ENCODE measurements at regions not wholly inside any gene's neighbourhood (a gene's known extent, or its start where the extent isn't known, plus 50 kb on each side); places are given as distances from the start of the nearest gene placed in this dataset.

DNA sequence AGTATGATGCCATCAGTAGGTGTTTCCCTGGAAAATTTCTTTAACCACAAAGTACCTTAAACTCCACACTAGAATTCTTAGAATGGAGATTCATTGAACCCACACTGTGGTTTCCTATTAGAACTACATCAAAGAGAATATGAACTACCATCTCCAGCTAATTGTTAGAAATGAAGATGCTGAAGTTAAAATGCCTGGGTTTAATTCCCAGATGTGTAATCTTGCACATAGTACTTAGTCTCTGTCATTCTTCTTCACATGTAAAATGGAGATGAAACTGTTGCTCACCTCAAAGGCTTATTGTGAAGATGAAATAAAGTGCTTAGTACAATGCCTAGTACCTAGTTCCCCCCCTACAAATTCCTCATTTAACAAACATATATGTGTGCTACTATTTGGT is 303.3 kb upstream of the CCNG1 start:
- Histone ChIP-seq H3K4me1 (ENCODE audit: control insufficient read depth, insufficient read depth, low read length) (no peaks in the 10 kb centered on the region), H3K4me2 (ENCODE audit: low read depth, low read length) (no peak overlapping the region), H3K79me1 (ENCODE audit: low read depth in 1 of 2, low read length in 2 of 2) (no peaks in the 10 kb centered on the region), H3K4me3 (ENCODE audit: insufficient read depth, low read depth, low read length) (no peak overlapping the region), H3K14ac (replicated peaks; ENCODE audit: low read depth, low read length) (no peak overlapping the region), H2AK5ac (ENCODE audit: low read depth, low read length) (no peak overlapping the region), H3K56ac (ENCODE audit: extremely low read depth, insufficient read depth, low read length) (no peak overlapping the region), H2BK120ac (ENCODE audit: low read depth, low read length) (no peak overlapping the region), H3K27me3 (ENCODE audit: control insufficient read depth, insufficient read depth, low read length) (no peaks in the 10 kb centered on the region), H3K27ac (ENCODE audit: insufficient read depth, low read length) (no peak overlapping the region), H3K23ac (ENCODE audit: low read depth, low read length) (no peak overlapping the region), H4K91ac (ENCODE audit: insufficient read depth, low read depth, low read length) (no peak overlapping the region), H3K36me3 (ENCODE audit: control insufficient read depth, insufficient read depth, low read length) (no peaks in the 10 kb centered on the region), H3K18ac (ENCODE audit: low read depth, low read length) (no peak overlapping the region), H3K9me3 (ENCODE audit: control insufficient read depth, insufficient read depth, low read length) (peaks cover 3% of the 10 kb centered on the region; the same call in 1 of the 2 replicates), H2BK5ac (ENCODE audit: low read depth, low read length, poor library complexity, severe bottlenecking) (no peak overlapping the region), H2BK20ac (ENCODE audit: low read depth, low read length) (no peak overlapping the region), H3K9ac (ENCODE audit: low read depth, low read length) (no peak overlapping the region), H4K8ac (ENCODE audit: low read depth in 2 of 2, low read length in 2 of 2) (no peak overlapping the region), H2BK15ac (ENCODE audit: low read depth, low read length) (no peak overlapping the region), H3K9me1 (ENCODE audit: insufficient read depth, low read length) (no peaks in the 10 kb centered on the region), H2AK9ac (replicated peaks; ENCODE audit: low read depth, low read length, poor library complexity) (no peak overlapping the region), H2AFZ (replicated peaks; ENCODE audit: low read length, poor library complexity) (no peak overlapping the region), H3K4ac (ENCODE audit: low read depth, low read length) (no peak overlapping the region), H4K20me1 (ENCODE audit: insufficient read depth, low read length) (no peaks in the 10 kb centered on the region), H4K5ac (ENCODE audit: low read depth, low read length) (no peak overlapping the region)
- ATAC-seq (ENCODE audit: low read depth) (no peak), DNase-seq (no peak)
- CTCF ChIA-PET = interaction anchor here (0.6 kb wide), 1 partner anchor 8 kb away, joined by 3 read pairs; no protein-coding TSS in a partner anchor
- BruUV-seq (replicated peaks) = no TSS peak
- intact Hi-C loops (cut with micrococcal nuclease) (no loop called here), dilution Hi-C loops (cut with HindIII; ENCODE audit: low sequenced_read_pairs, unreplicated experiment) (no loop called here), in situ Hi-C loops (cut with MboI; ENCODE audit: low sequenced_read_pairs) (no loop called here)
- POLR2A ChIA-PET (ENCODE audit: unreplicated experiment) = no interaction called here
- TF ChIP-seq SMC3 (IDR thresholded peaks at IDR 0.05; ENCODE audit: low read depth, low read length) (no peak), BHLHE40 (IDR thresholded peaks at IDR 0.05; ENCODE audit: low read depth, low read length) (no peak), MAZ (IDR thresholded peaks at IDR 0.05; ENCODE audit: borderline replicate concordance, low read depth, low read length) (no peak), RCOR1 (IDR thresholded peaks at IDR 0.05; ENCODE audit: insufficient replicate concordance, low read length) (no peak), NFE2L2 (IDR thresholded peaks at IDR 0.05; ENCODE audit: low read depth, low read length) (no peak), POLR2A (IDR thresholded peaks at IDR 0.05; ENCODE audit: low read depth, low read length) (no peak), RFX5 (IDR thresholded peaks at IDR 0.05; ENCODE audit: low read depth, low read length) (no peak), CHD1 (IDR thresholded peaks at IDR 0.05; ENCODE audit: low read depth, low read length) (no peak)
- TF ChIP-seq, protein P1, sequence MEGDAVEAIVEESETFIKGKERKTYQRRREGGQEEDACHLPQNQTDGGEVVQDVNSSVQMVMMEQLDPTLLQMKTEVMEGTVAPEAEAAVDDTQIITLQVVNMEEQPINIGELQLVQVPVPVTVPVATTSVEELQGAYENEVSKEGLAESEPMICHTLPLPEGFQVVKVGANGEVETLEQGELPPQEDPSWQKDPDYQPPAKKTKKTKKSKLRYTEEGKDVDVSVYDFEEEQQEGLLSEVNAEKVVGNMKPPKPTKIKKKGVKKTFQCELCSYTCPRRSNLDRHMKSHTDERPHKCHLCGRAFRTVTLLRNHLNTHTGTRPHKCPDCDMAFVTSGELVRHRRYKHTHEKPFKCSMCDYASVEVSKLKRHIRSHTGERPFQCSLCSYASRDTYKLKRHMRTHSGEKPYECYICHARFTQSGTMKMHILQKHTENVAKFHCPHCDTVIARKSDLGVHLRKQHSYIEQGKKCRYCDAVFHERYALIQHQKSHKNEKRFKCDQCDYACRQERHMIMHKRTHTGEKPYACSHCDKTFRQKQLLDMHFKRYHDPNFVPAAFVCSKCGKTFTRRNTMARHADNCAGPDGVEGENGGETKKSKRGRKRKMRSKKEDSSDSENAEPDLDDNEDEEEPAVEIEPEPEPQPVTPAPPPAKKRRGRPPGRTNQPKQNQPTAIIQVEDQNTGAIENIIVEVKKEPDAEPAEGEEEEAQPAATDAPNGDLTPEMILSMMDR (conservative IDR thresholded peaks at IDR 0.05; ENCODE audit: low read depth, low read length) = no peak
- TF ChIP-seq, protein P2, sequence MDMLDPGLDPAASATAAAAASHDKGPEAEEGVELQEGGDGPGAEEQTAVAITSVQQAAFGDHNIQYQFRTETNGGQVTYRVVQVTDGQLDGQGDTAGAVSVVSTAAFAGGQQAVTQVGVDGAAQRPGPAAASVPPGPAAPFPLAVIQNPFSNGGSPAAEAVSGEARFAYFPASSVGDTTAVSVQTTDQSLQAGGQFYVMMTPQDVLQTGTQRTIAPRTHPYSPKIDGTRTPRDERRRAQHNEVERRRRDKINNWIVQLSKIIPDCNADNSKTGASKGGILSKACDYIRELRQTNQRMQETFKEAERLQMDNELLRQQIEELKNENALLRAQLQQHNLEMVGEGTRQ (IDR thresholded peaks at IDR 0.05; ENCODE audit: low read depth, low read length) = no peak

Data from IMR-90 (cell line).